ENCODE measurements at regions not wholly inside any gene's neighbourhood (a gene's known extent, or its start where the extent isn't known, plus 50 kb on each side); places are given as distances from the start of the nearest gene placed in this dataset.

DNA sequence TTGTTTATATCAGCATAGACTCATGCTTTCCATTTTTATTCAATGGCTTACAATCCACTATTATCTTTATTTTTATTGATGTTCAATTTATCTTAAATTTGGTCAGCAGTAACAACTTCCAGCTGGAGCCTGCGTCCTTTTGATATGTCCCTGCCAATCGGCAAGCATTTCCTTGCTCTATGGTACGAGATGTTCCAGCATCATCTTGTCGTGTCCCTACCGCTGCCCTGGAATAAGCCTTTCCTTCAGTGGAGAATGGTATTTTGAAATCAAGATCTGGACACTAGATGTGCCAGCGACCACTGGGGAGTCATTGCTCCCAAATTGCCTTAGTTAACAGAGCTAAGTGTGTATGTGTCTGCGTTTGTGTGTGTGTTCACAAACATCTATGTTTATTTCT is 151.6 kb upstream of the RGMB start:
- TF ChIP-seq, protein P1, sequence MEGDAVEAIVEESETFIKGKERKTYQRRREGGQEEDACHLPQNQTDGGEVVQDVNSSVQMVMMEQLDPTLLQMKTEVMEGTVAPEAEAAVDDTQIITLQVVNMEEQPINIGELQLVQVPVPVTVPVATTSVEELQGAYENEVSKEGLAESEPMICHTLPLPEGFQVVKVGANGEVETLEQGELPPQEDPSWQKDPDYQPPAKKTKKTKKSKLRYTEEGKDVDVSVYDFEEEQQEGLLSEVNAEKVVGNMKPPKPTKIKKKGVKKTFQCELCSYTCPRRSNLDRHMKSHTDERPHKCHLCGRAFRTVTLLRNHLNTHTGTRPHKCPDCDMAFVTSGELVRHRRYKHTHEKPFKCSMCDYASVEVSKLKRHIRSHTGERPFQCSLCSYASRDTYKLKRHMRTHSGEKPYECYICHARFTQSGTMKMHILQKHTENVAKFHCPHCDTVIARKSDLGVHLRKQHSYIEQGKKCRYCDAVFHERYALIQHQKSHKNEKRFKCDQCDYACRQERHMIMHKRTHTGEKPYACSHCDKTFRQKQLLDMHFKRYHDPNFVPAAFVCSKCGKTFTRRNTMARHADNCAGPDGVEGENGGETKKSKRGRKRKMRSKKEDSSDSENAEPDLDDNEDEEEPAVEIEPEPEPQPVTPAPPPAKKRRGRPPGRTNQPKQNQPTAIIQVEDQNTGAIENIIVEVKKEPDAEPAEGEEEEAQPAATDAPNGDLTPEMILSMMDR (IDR thresholded peaks at IDR 0.05 in 4 of 5, conservative IDR thresholded peaks at IDR 0.05 in 1 of 5), result no peak
- TF ChIP-seq POLR2A (IDR thresholded peaks at IDR 0.05), result no peak

Data from gastrocnemius medialis (tissue), 4 donors.